H1 (cell line): ENCODE measurements at regions not wholly inside any gene's neighbourhood (a gene's known extent, or its start where the extent isn't known, plus 50 kb on each side); places are given as distances from the start of the nearest gene placed in this dataset.
A peak's percentile ranks its signal among the peaks of the same experiment; 100 is the strongest.

ENCODE experiments used
- BACH1 ChIP-seq: IDR thresholded peaks from 2 replicates; pipeline ENCODE4 v1.6.1; 2012; ENCODE audit warnings: low read length, improper control_type of control experiment
- CTCF ChIP-seq, 3 experiments: IDR thresholded peaks; 1 replicate in 2 of 3; 2 replicates in 1 of 3; pipeline versions ENCODE4 v1.5.1 to v1.6.1; 2011; ENCODE audit warnings: low read length in 3 of 3, mild to moderate bottlenecking in 3 of 3, inconsistent platforms in 2 of 3, low read depth in 1 of 3, moderate library complexity in 1 of 3; ENCODE audit not compliant: insufficient read depth in 1 of 3; ENCODE audit errors: control extremely low read depth in 1 of 3
- EP300 ChIP-seq, 2 experiments: IDR thresholded peaks; 1 replicate in 1 of 2; 2 replicates in 1 of 2; pipeline ENCODE4 v1.6.1; 2011 to 2012; ENCODE audit warnings: low read depth in 2 of 2, low read length in 2 of 2, mild to moderate bottlenecking in 2 of 2, borderline replicate concordance in 1 of 2, inconsistent platforms in 1 of 2, moderate library complexity in 1 of 2
- POLR2AphosphoS5 ChIP-seq: IDR thresholded peaks from 2 replicates; pipeline ENCODE4 v1.6.1; 2011; ENCODE audit warnings: low read depth, low read length
- SP1 ChIP-seq: IDR thresholded peaks from 2 replicates; pipeline ENCODE4 v1.6.1; 2011; ENCODE audit warnings: low read depth, low read length
- YY1 ChIP-seq: IDR thresholded peaks from 2 replicates; pipeline ENCODE4 v1.6.1; 2011; ENCODE audit warnings: low read depth, mild to moderate bottlenecking, low read length
- TF ChIP-seq, protein P1 (sequence below): IDR thresholded peaks from 2 replicates; pipeline ENCODE4 v1.6.1; 2012; ENCODE audit warnings: inconsistent platforms
- TF ChIP-seq, protein P2 (sequence below): IDR thresholded peaks from 2 replicates; pipeline ENCODE4 v1.6.1; 2012; ENCODE audit warnings: inconsistent platforms

- TF ChIP-seq EP300 (IDR thresholded peaks at IDR 0.05; ENCODE audit: borderline replicate concordance in 1 of 2, low read depth in 2 of 2, low read length in 2 of 2) (no peak), BACH1 (no peak), CTCF (IDR thresholded peaks at IDR 0.05; ENCODE audit: control extremely low read depth in 1 of 3, insufficient read depth in 1 of 3, low read depth in 1 of 3, low read length in 3 of 3) (no peak), POLR2AphosphoS5 (peak; percentile 64), SP1 (no peak), YY1 (no peak)
- TF ChIP-seq, protein P1, sequence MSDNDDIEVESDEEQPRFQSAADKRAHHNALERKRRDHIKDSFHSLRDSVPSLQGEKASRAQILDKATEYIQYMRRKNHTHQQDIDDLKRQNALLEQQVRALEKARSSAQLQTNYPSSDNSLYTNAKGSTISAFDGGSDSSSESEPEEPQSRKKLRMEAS: no peak
- TF ChIP-seq, protein P2, sequence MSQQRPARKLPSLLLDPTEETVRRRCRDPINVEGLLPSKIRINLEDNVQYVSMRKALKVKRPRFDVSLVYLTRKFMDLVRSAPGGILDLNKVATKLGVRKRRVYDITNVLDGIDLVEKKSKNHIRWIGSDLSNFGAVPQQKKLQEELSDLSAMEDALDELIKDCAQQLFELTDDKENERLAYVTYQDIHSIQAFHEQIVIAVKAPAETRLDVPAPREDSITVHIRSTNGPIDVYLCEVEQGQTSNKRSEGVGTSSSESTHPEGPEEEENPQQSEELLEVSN: peak; percentile 28; the same call in 1 of the 2 replicates
These were observed 124.3 kb downstream of the NPIPB5 start for GRCh38 chr16:22634954-22635353.
